Gastroesophageal sphincter (tissue), 3 donors: ENCODE measurements at regions not wholly inside any gene's neighbourhood (a gene's known extent, or its start where the extent isn't known, plus 50 kb on each side); places are given as distances from the start of the nearest gene placed in this dataset.

Source experiments
- CTCF ChIP-seq, 4 experiments: fragments of 200-600 bp in 2 of 4; fragments of 450-650 bp in 2 of 4; sonication (generic) in 1 of 4; IDR thresholded peaks; one replicate each; pipeline ENCODE4 v1.5.1; 2017 to 2019; ENCODE audit warnings: antibody characterized with exemption in 4 of 4, mild to moderate bottlenecking in 2 of 4, moderate library complexity in 2 of 4
- EP300 ChIP-seq: sonication (generic); formaldehyde crosslinking; IDR thresholded peaks from one replicate; pipeline ENCODE4 v1.6.1; 2017; ENCODE audit warnings: antibody characterized with exemption, mild to moderate bottlenecking
- POLR2A ChIP-seq, 2 donors: fragments of 450-650 bp; IDR thresholded peaks; one replicate each; pipeline ENCODE4 v1.6.1; 2017; ENCODE audit warnings: antibody characterized with exemption in 2 of 2, mild to moderate bottlenecking in 2 of 2, moderate library complexity in 1 of 2
- POLR2AphosphoS5 ChIP-seq: sonication (generic); formaldehyde crosslinking; IDR thresholded peaks from one replicate; pipeline ENCODE4 v1.6.1; 2017; ENCODE audit warnings: antibody characterized with exemption

- TF ChIP-seq CTCF (IDR thresholded peaks at IDR 0.05): no peak
- no peak for TF ChIP-seq POLR2A (IDR thresholded peaks at IDR 0.05)
- no peak for TF ChIP-seq EP300
- no peak for TF ChIP-seq POLR2AphosphoS5
Measured at GRCh38 chr10:24118246-24118645, 90.7 kb upstream of the KIAA1217 start.
